COLO668 (cell line): ENCODE measurements at regions not wholly inside any gene's neighbourhood (a gene's known extent, or its start where the extent isn't known, plus 50 kb on each side); places are given as distances from the start of the nearest gene placed in this dataset.
A peak's percentile ranks its signal among the peaks of the same experiment; 100 is the strongest.

Source experiments
- DNase-seq: peaks from one replicate; lab custom pipeline; 2025; ENCODE audit not compliant: unreplicated experiment; lab: John Stamatoyannopoulos, UW

GRCh38 chr2:24439971-24440340 lies 51.1 kb upstream of the NCOA1 start:
- DNase-seq: no peak

DNA sequence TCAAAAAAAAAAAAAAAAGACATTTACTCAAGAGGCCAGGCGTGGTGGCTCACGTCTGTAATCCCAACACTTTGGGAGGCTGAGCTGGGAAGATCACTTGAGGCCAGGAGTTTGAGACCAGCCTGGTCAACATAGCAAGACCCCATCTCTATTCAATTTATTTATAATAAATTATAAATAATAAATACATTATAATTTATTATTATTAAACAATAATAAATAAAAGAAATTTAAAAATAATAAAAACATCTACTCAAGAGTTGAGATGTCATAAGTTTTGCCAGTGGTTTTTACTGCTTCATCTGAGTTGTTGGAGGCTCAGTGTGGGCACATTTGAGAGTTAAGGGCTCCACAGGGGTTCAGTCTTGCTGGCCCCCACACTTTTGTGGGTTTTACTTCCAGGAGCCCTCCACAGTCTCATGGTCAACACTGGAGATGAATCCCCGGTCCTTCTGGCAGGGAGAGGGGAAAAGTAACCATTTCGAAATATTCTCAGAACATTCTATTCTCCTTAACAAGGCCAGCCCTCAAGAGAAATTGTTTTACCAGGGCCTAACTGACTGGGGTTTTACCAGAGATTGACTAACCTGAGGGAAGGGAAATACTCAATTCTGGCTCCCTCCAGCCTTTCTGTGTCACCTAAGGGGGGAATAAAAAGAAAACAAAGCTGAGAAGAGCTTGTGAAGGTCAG lies 51.6 kb upstream of the NCOA1 start:
- no peak for DNase-seq

GRCh38 chr2:24438106-24438505 lies 52.9 kb upstream of the NCOA1 start:
- no peak for DNase-seq

DNA sequence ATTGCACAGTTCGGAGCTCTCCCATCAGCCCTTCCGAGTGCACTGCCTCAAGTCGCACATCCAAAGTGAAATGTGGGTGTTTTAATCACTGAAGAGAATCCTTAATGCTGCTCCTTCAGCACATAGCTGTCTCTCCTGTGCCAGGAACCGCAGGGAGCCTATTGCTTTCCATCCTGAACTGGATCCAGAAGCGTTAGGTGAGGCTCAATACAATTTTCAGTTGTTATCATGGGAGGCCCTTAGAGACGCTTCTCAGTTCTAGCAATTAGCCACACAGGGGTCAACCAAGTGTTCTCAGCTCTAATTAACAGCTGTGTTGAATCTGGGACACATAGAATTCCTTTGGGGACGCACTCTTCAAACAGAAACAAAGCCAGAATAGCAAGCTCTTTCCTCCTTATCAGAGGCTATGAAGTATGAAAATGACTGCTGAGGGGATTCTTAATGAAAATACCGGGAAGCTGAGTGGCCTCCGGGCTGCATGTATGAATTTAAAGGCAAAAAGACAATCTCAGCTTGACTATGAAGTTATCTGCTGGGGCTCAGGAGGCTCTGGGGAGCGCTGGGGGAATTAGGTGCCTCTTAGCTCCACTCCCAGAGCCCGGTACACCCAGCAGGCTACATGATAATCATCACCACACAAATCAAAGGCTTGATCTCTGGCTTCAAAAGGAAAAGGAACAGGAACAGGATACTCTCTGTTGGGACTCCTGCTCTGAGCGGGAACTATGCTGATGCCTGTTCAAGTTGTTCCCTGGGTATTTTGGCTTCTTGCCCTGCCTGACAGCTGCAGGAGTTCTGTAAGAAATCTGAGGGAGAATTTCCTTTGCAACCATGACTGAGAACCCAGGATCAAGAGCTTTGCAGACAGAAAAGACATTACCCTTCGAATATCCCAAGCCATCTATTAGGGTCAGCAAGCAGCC lies 55.4 kb upstream of the NCOA1 start:
- DNase-seq: no peak

- no peak for DNase-seq
Measured at GRCh38 chr2:24434541-24434940, 56.5 kb upstream of the NCOA1 start.

DNA sequence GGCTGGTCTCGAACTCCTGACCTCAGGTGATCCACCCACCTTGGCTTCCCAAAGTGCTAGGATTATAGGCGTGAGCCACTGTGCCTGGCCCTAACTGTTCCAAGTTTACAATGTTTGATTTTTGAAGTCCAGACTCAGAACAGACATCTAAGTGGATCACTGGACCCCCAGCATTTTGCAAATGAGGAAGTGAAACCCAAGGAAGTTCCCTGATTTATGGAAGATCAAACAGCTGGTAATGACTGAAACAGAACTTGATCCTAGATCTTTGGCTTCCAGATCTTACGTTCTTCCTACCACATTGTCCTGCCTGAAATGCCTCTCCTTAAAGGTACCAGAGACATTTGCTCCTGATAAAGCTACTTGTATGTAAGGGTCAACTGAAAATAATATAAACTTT lies 58.3 kb upstream of the NCOA1 start:
- no peak for DNase-seq

GRCh38 chr2:24432121-24432520 lies 58.9 kb upstream of the NCOA1 start:
- DNase-seq: no peak

DNA sequence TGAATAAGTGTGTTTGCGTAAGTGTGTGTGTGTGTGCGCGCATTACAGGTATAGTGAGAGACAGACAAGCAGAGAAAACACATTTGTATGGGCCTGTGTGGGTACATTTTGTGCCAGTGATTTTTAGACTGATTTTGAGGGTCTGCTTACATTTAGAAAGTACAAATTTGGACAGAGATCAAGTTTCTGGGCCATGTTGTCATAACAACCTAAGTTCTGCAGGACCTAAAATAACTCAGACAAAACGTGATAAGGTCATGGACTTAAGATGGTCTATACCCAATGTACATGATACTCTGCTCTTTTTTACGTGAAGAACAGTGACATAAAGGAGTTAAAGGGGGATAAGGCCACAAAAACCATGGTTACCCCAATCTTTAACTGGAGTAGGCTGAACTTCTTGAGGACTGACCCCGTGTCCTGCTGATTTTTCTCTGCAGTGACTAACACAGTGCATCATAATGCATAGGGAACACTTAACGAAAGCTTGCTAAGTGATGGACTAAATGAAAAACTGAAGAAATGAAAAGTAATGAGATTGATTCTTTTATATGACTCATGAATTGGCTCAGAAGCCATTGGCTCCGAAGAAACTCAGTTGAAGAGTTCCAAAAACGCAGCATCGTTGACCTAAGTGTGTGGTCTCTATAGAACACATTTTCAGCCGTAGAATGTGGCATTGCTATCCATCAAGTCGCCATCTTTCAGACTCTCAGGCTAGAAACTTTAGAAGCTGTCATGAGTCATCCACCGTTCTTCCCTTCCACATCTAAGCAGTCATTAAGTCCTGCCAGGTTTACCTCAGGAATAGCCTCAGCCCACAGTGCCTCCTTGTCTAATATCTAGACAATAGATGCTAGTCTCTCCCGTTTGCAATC lies 61.6 kb upstream of the NCOA1 start:
- no peak for DNase-seq

GRCh38 chr2:24424387-24424786 lies 64.1 kb upstream of the ITSN2 start:
- DNase-seq: no peak

DNA sequence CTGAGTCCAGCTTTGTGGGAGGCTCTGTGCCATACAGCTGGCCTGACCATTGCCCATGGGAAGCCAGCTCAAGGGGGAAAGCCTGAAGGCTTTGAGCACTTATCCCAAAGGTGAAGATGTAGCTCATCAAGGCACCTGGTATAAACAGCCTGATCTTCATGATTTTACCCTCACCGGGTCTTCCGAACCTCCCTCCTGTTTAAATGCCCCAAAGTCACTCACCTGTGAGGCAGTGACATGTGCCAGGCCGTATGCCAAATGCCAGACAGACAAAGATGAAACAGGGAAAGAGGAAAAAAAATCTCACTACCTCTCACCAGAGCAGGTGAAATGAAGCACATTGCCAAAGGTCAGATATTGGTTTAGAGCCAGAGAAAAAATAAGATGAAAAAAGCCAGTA lies 62.8 kb upstream of the ITSN2 start:
- DNase-seq: no peak

GRCh38 chr2:24421668-24422067 lies 61.3 kb upstream of the ITSN2 start:
- DNase-seq: peak; percentile 40

- DNase-seq: no peak
Measured at GRCh38 chr2:24420373-24420772, 60.0 kb upstream of the ITSN2 start.

DNA sequence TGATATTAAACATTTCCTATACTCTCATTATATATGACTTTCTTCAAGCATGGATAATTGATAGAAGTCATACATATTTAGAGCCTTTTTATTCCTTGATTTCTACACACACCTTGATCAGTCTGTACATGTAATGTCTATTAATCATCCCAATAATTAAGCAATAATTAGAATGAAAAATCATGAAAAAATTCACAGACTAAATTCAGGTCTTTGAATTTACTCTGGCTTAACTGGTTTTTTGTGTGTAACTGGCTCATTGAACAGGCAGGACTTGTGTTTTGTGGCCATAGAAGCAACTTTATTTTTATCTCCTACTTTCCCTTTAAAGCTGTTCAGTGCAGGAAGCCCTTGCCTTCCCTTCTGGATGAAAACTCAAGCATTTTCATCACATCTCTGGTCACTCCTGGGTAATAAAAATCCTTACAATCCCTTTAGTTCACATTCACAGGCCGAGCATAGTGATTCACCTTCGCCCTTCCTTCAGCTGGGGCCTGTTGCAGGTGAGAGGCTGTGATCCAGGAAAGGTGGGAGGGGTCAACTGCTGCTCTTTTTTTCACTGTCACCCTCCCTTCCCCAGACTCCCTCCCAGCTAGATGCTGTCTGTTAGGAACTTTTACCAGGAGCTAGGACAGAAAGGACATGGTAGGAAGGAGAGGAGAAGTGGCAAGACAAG lies 58.0 kb upstream of the ITSN2 start:
- DNase-seq: no peak

GRCh38 chr2:24412812-24413211 lies 52.5 kb upstream of the ITSN2 start:
- DNase-seq: no peak

DNA sequence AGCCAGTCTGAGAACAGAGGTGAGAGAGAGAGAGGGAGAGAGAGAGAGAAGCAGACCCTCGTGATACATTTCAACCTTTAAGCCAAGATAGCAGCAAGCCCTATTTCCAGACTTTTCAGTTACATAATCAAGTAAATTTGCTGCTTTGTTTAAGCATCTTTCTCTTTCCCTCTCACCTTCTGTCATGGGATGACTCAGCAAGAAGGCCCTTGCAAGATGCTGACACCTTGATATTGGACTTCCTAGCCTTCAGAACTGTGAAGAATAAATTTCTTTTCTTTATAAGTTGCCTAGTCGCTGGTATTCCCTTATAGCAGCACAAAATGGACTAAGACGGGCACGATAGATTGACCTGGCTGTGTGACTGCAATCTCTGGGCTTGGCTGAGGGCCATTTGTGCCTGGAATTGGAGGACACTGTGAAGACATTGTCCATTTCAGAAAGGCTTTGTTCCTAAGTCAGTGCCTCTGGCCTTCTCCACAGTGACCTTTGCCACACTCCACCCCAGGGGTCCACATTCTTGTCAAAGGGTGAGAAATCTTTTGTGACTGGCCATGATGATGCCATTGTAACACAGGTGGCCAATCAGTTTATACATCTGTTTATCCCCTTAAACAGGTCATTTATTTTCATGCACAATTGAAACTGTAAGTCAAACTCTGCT lies 51.3 kb upstream of the ITSN2 start:
- no peak for DNase-seq

- no peak for DNase-seq
Measured at GRCh38 chr2:24410976-24411375, 50.6 kb upstream of the ITSN2 start.

DNA sequence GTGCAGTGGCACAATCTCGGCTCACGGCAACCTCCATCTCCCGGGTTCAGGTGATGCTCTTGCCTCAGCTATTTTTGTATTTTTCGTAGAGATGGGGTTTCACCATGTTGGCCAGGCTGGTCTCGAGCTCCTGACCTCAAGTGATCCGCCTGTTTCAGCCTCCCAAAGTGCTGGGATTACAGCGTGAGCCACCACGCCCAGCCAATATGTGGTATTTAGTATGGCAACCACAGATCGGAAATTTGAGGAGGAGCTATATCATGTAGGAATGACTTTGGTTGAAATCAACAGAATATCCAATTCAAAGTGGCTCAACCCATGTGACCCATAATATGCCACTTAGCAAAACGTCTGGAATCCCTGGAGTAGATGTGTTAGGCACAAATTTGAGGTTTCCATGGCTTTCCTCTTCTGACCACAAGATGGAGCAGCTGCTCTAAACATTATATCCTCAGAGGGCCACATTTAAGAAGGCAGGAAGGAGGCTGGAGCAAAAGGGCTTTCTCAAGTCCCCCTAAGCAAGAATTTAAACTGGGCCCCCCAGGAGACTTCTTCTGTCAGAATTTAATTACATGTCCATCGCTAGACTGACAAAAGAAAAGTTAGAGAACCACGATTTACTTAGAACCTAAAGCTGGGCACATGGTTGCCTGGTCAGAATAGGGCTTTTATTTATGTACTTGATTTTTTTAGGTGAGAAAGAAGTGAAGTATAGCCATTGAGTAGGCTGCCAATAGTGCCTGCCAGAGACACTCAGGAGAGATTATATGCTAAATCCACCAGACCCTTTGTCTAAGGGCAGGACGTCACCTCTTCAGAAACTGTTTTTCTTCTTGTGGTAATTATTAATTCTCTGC lies 49.6 kb upstream of the ITSN2 start:
- DNase-seq: peak; percentile 37
